ENCODE measurements at regions not wholly inside any gene's neighbourhood (a gene's known extent, or its start where the extent isn't known, plus 50 kb on each side); places are given as distances from the start of the nearest gene placed in this dataset.

DNA sequence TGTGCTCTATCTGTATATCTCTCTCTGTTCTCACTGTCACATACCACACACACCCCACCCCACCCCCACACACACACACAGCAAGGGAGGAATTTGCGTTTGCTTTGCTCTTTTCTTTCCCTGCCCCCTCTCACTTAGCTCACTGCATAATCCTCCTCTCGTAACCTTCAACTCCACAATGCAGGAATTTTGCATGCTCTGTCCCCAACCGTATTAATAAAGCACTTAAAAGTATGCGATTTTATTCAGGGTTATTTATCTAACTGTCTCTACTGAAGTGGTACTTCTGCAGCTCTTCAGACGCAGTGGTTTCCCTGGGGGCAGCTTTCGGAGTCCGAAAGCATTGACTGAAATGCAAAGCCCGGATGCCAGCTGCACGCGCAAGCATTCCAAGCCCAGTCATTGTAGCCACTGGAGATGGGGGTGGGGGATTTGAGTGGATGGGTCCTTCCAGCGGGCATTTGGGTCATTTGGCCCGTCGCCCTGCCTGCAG is 105.4 kb upstream of the RBFOX1 start:
- Histone ChIP-seq H3K9ac (ENCODE audit: low read length) (no peak overlapping the region), H3K27ac (ENCODE audit: low read depth, low read length) (no peak overlapping the region), H2AFZ (ENCODE audit: low read depth, low read length, severe bottlenecking) (no peak overlapping the region), H3K4me3 (ENCODE audit: insufficient read depth, low read length, poor library complexity, severe bottlenecking) (no peak overlapping the region), H3K36me3 (ENCODE audit: low read length) (no peaks in the 10 kb centered on the region), H3K9me2 (replicated peaks; ENCODE audit: insufficient read depth, low read length) (no peaks in the 10 kb centered on the region), H3K9me3 (ENCODE audit: insufficient read depth, low read length) (no peaks in the 10 kb centered on the region), H3K4me2 (ENCODE audit: low read depth, low read length, poor library complexity, severe bottlenecking) (no peak overlapping the region), H3F3A (ENCODE audit: insufficient read depth) (no peaks in the 10 kb centered on the region), H3K79me2 (ENCODE audit: insufficient read depth, low read length) (no peaks in the 10 kb centered on the region), H3K27me3 (ENCODE audit: low read length) (no peaks in the 10 kb centered on the region), H4K20me1 (ENCODE audit: low read depth, low read length) (no peaks in the 10 kb centered on the region)
- TF ChIP-seq EZH2phosphoT487 (conservative IDR thresholded peaks at IDR 0.05; ENCODE audit: low read length): no peak
- TF ChIP-seq, protein P1, sequence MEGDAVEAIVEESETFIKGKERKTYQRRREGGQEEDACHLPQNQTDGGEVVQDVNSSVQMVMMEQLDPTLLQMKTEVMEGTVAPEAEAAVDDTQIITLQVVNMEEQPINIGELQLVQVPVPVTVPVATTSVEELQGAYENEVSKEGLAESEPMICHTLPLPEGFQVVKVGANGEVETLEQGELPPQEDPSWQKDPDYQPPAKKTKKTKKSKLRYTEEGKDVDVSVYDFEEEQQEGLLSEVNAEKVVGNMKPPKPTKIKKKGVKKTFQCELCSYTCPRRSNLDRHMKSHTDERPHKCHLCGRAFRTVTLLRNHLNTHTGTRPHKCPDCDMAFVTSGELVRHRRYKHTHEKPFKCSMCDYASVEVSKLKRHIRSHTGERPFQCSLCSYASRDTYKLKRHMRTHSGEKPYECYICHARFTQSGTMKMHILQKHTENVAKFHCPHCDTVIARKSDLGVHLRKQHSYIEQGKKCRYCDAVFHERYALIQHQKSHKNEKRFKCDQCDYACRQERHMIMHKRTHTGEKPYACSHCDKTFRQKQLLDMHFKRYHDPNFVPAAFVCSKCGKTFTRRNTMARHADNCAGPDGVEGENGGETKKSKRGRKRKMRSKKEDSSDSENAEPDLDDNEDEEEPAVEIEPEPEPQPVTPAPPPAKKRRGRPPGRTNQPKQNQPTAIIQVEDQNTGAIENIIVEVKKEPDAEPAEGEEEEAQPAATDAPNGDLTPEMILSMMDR (IDR thresholded peaks at IDR 0.05; ENCODE audit: insufficient read depth, low read length, poor library complexity, severe bottlenecking): no peak

DNA sequence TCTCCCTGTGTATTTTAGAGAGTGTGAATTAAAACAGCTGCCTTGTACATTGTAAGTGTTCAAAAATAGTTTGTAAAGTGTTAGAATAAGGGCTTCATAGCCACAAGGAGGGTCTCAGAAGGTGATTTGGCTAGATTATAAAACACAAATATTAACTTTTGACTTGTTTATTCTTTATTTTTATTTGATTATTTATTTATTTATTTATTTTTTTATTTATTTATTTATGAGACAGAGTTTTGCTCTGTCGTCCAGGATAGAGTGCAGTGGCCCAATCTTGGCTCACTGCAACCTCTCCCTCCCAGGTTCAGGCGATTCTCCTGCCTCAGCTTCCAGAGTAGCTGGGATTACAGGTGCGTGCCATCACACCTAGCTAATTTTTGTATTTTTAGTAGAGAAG is 111.5 kb upstream of the RBFOX1 start:
- no peaks in the 10 kb centered on the region for H3K79me2 ChIP-seq (ENCODE audit: insufficient read depth, low read length)
- TF ChIP-seq, protein P1 (IDR thresholded peaks at IDR 0.05; ENCODE audit: insufficient read depth, low read length, poor library complexity, severe bottlenecking): no peak
- no peak for TF ChIP-seq EZH2phosphoT487 (conservative IDR thresholded peaks at IDR 0.05; ENCODE audit: low read length)

DNA sequence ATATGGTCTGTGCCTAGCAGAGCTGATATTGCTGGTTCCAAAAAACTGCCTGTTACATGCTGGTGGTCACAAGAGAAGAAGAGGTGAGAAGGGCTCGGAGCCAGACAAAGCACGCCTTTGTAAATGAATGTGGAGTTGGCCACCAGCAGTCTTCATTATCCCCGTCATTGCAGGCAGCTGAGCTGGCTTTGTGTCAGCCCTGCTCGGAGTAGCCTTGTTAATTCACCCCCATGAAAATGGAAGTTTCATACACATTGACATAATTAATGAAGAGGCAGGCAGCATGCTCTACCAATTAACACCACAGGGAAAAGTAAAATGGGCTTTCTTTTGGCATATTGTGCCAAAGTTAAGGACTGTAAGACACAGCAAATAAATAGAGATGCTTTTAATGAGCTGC is 113.7 kb upstream of the RBFOX1 start:
- no peaks in the 10 kb centered on the region for H3K27me3 ChIP-seq (ENCODE audit: low read length)
- H3K36me3 ChIP-seq (ENCODE audit: low read length): no peaks in the 10 kb centered on the region
- no peak overlapping the region for H3K27ac ChIP-seq (ENCODE audit: low read depth, low read length)
- H3K4me2 ChIP-seq (ENCODE audit: low read depth, low read length, poor library complexity, severe bottlenecking): no peak overlapping the region
- no peak overlapping the region for H2AFZ ChIP-seq (ENCODE audit: low read depth, low read length, severe bottlenecking)
- H3K79me2 ChIP-seq (ENCODE audit: insufficient read depth, low read length): no peaks in the 10 kb centered on the region
- H3K9me2 ChIP-seq (replicated peaks; ENCODE audit: insufficient read depth, low read length): no peaks in the 10 kb centered on the region
- H3F3A ChIP-seq (ENCODE audit: insufficient read depth): no peaks in the 10 kb centered on the region
- H3K9ac ChIP-seq (ENCODE audit: low read length): no peak overlapping the region
- H3K4me3 ChIP-seq (ENCODE audit: insufficient read depth, low read length, poor library complexity, severe bottlenecking): no peak overlapping the region
- no peaks in the 10 kb centered on the region for H4K20me1 ChIP-seq (ENCODE audit: low read depth, low read length)
- H3K9me3 ChIP-seq (ENCODE audit: insufficient read depth, low read length): no peaks in the 10 kb centered on the region
- no peak for TF ChIP-seq EZH2phosphoT487 (conservative IDR thresholded peaks at IDR 0.05; ENCODE audit: low read length)
- TF ChIP-seq, protein P1 (IDR thresholded peaks at IDR 0.05; ENCODE audit: insufficient read depth, low read length, poor library complexity, severe bottlenecking): no peak

More for the DNA sequence above, 111.5 kb upstream of the RBFOX1 start:
- H3F3A ChIP-seq (ENCODE audit: insufficient read depth): no peaks in the 10 kb centered on the region
- H2AFZ ChIP-seq (ENCODE audit: low read depth, low read length, severe bottlenecking): no peak overlapping the region
- no peak overlapping the region for H3K9ac ChIP-seq (ENCODE audit: low read length)
- no peak overlapping the region for H3K27ac ChIP-seq (ENCODE audit: low read depth, low read length)
- H3K4me3 ChIP-seq (ENCODE audit: insufficient read depth, low read length, poor library complexity, severe bottlenecking): no peak overlapping the region
- no peak overlapping the region for H3K4me2 ChIP-seq (ENCODE audit: low read depth, low read length, poor library complexity, severe bottlenecking)
- H3K27me3 ChIP-seq (ENCODE audit: low read length): no peaks in the 10 kb centered on the region
- H4K20me1 ChIP-seq (ENCODE audit: low read depth, low read length): no peaks in the 10 kb centered on the region
- no peaks in the 10 kb centered on the region for H3K36me3 ChIP-seq (ENCODE audit: low read length)
- no peaks in the 10 kb centered on the region for H3K9me3 ChIP-seq (ENCODE audit: insufficient read depth, low read length)
- no peaks in the 10 kb centered on the region for H3K9me2 ChIP-seq (replicated peaks; ENCODE audit: insufficient read depth, low read length)

Measured in SU-DHL-6 (cell line).